ENCODE measurements at regions not wholly inside any gene's neighbourhood (a gene's known extent, or its start where the extent isn't known, plus 50 kb on each side); places are given as distances from the start of the nearest gene placed in this dataset.

DNA sequence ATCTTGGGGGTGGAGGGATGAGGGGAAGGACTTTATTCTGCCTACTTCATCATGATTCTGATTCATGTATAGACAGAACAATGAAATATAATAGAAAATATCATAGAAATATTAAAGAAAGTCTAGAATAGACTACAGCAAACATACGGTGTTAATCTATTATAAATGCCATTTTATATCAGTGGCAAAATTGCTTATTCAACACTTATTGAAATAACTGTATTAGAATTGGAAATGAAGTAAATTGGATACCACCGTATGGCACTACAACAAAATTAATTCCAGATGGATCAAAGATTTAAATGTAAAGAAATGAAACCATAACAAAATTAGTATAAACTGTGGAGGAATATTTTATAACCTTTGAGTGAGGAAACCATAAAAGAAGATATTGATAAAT lies 213.3 kb upstream of the CTAGE1 start:
- peaks cover 14% of the 10 kb centered on the region for H3K9me3 Mint-ChIP-seq (ENCODE audit: unreplicated experiment)
- peaks cover 4% of the 10 kb centered on the region for H3K4me1 Mint-ChIP-seq (ENCODE audit: unreplicated experiment)
- peaks cover 1% of the 10 kb centered on the region for H3K36me3 Mint-ChIP-seq (ENCODE audit: unreplicated experiment)
- TF ChIP-seq CTCF (IDR thresholded peaks at IDR 0.05), result no peak
- DNase-seq (ENCODE audit: extremely low spot score, unreplicated experiment), result no peak
- H3K27ac Mint-ChIP-seq (ENCODE audit: unreplicated experiment), result no peak overlapping the region
- no peak overlapping the region for H3K4me3 Mint-ChIP-seq (ENCODE audit: unreplicated experiment)
- no peaks in the 10 kb centered on the region for H3K27me3 Mint-ChIP-seq (ENCODE audit: unreplicated experiment)

DNA sequence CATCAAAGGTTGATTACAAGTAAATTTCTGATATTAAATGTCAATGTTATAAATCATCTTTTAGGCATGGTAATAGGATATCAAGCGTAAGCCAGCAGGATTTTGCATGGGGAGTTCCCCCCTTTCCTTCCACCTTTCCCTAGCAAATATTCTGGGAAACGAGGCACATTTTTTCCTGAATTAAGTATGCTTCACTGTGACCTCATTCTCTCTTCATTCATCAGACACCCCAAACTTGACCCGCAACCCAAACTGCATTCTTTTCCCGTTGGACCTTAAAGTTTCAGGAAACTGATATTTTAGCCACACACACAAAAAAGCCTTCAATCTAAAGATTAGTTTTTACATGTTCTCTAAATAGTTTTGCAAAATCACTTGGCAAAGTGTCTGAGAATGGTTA lies 214.5 kb upstream of the CTAGE1 start:
- no peak for DNase-seq (ENCODE audit: extremely low spot score, unreplicated experiment)

GRCh38 chr18:22634464-22634863 lies 216.7 kb upstream of the CTAGE1 start:
- H3K9me3 Mint-ChIP-seq (ENCODE audit: unreplicated experiment), result peaks cover 21% of the 10 kb centered on the region
- TF ChIP-seq CTCF (IDR thresholded peaks at IDR 0.05), result no peak
- H3K4me3 Mint-ChIP-seq (ENCODE audit: unreplicated experiment), result no peak overlapping the region
- H3K4me1 Mint-ChIP-seq (ENCODE audit: unreplicated experiment), result peaks cover 24% of the 10 kb centered on the region
- H3K27me3 Mint-ChIP-seq (ENCODE audit: unreplicated experiment), result no peaks in the 10 kb centered on the region
- no peak overlapping the region for H3K27ac Mint-ChIP-seq (ENCODE audit: unreplicated experiment)
- no peak for DNase-seq (ENCODE audit: extremely low spot score, unreplicated experiment)
- H3K36me3 Mint-ChIP-seq (ENCODE audit: unreplicated experiment), result peaks cover 7% of the 10 kb centered on the region

More for the DNA sequence above, 214.5 kb upstream of the CTAGE1 start:
- peaks cover 3% of the 10 kb centered on the region for H3K36me3 Mint-ChIP-seq (ENCODE audit: unreplicated experiment)
- H3K27me3 Mint-ChIP-seq (ENCODE audit: unreplicated experiment), result no peaks in the 10 kb centered on the region
- no peak overlapping the region for H3K4me3 Mint-ChIP-seq (ENCODE audit: unreplicated experiment)
- no peak for TF ChIP-seq CTCF (IDR thresholded peaks at IDR 0.05)
- H3K4me1 Mint-ChIP-seq (ENCODE audit: unreplicated experiment), result peaks cover 4% of the 10 kb centered on the region
- no peak overlapping the region for H3K27ac Mint-ChIP-seq (ENCODE audit: unreplicated experiment)
- H3K9me3 Mint-ChIP-seq (ENCODE audit: unreplicated experiment), result peaks cover 17% of the 10 kb centered on the region

- TF ChIP-seq CTCF (IDR thresholded peaks at IDR 0.05), result no peak
- peak overlapping the region; percentile 77 for H3K27ac Mint-ChIP-seq (ENCODE audit: unreplicated experiment)
- no peak for DNase-seq (ENCODE audit: extremely low spot score, unreplicated experiment)
- H3K4me3 Mint-ChIP-seq (ENCODE audit: unreplicated experiment), result no peak overlapping the region
- peaks cover 15% of the 10 kb centered on the region for H3K9me3 Mint-ChIP-seq (ENCODE audit: unreplicated experiment)
- peaks cover 10% of the 10 kb centered on the region for H3K36me3 Mint-ChIP-seq (ENCODE audit: unreplicated experiment)
- no peaks in the 10 kb centered on the region for H3K27me3 Mint-ChIP-seq (ENCODE audit: unreplicated experiment)
- H3K4me1 Mint-ChIP-seq (ENCODE audit: unreplicated experiment), result peaks cover 30% of the 10 kb centered on the region
Measured at GRCh38 chr18:22637787-22638186, 220.1 kb upstream of the CTAGE1 start.

- Mint-ChIP-seq H3K4me3 (ENCODE audit: unreplicated experiment) (no peak overlapping the region), H3K9me3 (ENCODE audit: unreplicated experiment) (peaks cover 15% of the 10 kb centered on the region), H3K27ac (ENCODE audit: unreplicated experiment) (peak overlapping the region; percentile 46), H3K27me3 (ENCODE audit: unreplicated experiment) (no peaks in the 10 kb centered on the region), H3K36me3 (ENCODE audit: unreplicated experiment) (peaks cover 10% of the 10 kb centered on the region), H3K4me1 (ENCODE audit: unreplicated experiment) (peaks cover 32% of the 10 kb centered on the region)
- no peak for DNase-seq (ENCODE audit: extremely low spot score, unreplicated experiment)
- no peak for TF ChIP-seq CTCF (IDR thresholded peaks at IDR 0.05)
Measured at GRCh38 chr18:22639026-22639463, 221.3 kb upstream of the CTAGE1 start.
